Astrocyte (in vitro differentiated cells and primary cell): ENCODE measurements at regions not wholly inside any gene's neighbourhood (a gene's known extent, or its start where the extent isn't known, plus 50 kb on each side); places are given as distances from the start of the nearest gene placed in this dataset.

Source experiments
- DNase-seq: peaks from one replicate; pipeline ENCODE4 v3.0.0-alpha.2; 2010; ENCODE audit warnings: low read depth
- FAIRE-seq: peaks from 2 replicates; lab custom pipeline; 2011; peaks lifted over from hg19 to GRCh38; lab: Jason Lieb, UNC
- H2AFZ ChIP-seq: 2 replicates; pipeline ENCODE4 v1.6.0; 2012; ENCODE audit warnings: low read depth, low read length, inconsistent platforms
- H3K27ac ChIP-seq: 2 replicates; pipeline ENCODE4 v1.5.1; 2011; ENCODE audit warnings: low read depth, low read length, inconsistent platforms
- H3K27me3 ChIP-seq: 2 replicates; pipeline ENCODE4 v1.6.0; 2011; ENCODE audit warnings: low read length, inconsistent platforms; ENCODE audit not compliant: insufficient read depth
- H3K36me3 ChIP-seq: 2 replicates; pipeline ENCODE4 v1.5.1; 2011; ENCODE audit warnings: low read length, inconsistent platforms; ENCODE audit not compliant: insufficient read depth
- H3K4me1 ChIP-seq: 2 replicates; pipeline ENCODE4 v1.5.1; 2011; ENCODE audit warnings: low read length, inconsistent platforms; ENCODE audit not compliant: insufficient read depth
- H3K4me2 ChIP-seq: 2 replicates; pipeline ENCODE4 v1.6.0; 2012; ENCODE audit warnings: low read length, inconsistent platforms
- H3K4me3 ChIP-seq: 2 replicates; pipeline ENCODE4 v1.5.1; 2011; ENCODE audit warnings: low read depth, mild to moderate bottlenecking, low read length, inconsistent platforms; ENCODE audit not compliant: insufficient read depth
- H3K79me2 ChIP-seq: 2 replicates; pipeline ENCODE4 v1.6.0; 2012; ENCODE audit warnings: mild to moderate bottlenecking, low read length, inconsistent platforms; ENCODE audit not compliant: insufficient read depth
- H3K9ac ChIP-seq: 2 replicates; pipeline ENCODE4 v1.6.0; 2012; ENCODE audit warnings: mild to moderate bottlenecking, low read length, inconsistent platforms
- H3K9me3 ChIP-seq: 2 replicates; pipeline ENCODE4 v1.5.1; 2012; ENCODE audit warnings: low read depth, mild to moderate bottlenecking, low read length, inconsistent platforms; ENCODE audit not compliant: insufficient read depth
- H4K20me1 ChIP-seq: 2 replicates; pipeline ENCODE4 v1.6.0; 2012; ENCODE audit warnings: low read length, inconsistent platforms; ENCODE audit not compliant: insufficient read depth
- H3K27ac Mint-ChIP-seq: one replicate; pipeline ENCODE4 v1.8.0; 2021; ENCODE audit warnings: mild to moderate bottlenecking, mixed read lengths; ENCODE audit not compliant: unreplicated experiment
- H3K27me3 Mint-ChIP-seq: one replicate; pipeline ENCODE4 v1.8.0; 2021; ENCODE audit warnings: low read depth, mixed read lengths; ENCODE audit not compliant: unreplicated experiment
- H3K36me3 Mint-ChIP-seq: one replicate; pipeline ENCODE4 v1.8.0; 2021; ENCODE audit warnings: low read depth, mixed read lengths; ENCODE audit not compliant: unreplicated experiment
- H3K4me1 Mint-ChIP-seq: one replicate; pipeline ENCODE4 v1.8.0; 2021; ENCODE audit warnings: low read depth, mixed read lengths; ENCODE audit not compliant: unreplicated experiment
- H3K4me3 Mint-ChIP-seq: one replicate; pipeline ENCODE4 v1.8.0; 2021; ENCODE audit warnings: mild to moderate bottlenecking, moderate library complexity, mixed read lengths; ENCODE audit not compliant: unreplicated experiment
- H3K9me3 Mint-ChIP-seq: one replicate; pipeline ENCODE4 v1.8.0; 2021; ENCODE audit warnings: mild to moderate bottlenecking, mixed read lengths; ENCODE audit not compliant: unreplicated experiment
- EZH2 ChIP-seq: IDR thresholded peaks from 2 replicates; pipeline ENCODE4 v1.6.1; 2012; ENCODE audit warnings: mild to moderate bottlenecking, low read length, inconsistent platforms; ENCODE audit not compliant: insufficient read depth
- TF ChIP-seq, protein P1 (sequence below): IDR thresholded peaks from 2 replicates; pipeline ENCODE4 v1.5.1; 2011; ENCODE audit warnings: low read depth, mild to moderate bottlenecking, inconsistent platforms, low read length, moderate library complexity; ENCODE audit not compliant: insufficient read depth

DNA sequence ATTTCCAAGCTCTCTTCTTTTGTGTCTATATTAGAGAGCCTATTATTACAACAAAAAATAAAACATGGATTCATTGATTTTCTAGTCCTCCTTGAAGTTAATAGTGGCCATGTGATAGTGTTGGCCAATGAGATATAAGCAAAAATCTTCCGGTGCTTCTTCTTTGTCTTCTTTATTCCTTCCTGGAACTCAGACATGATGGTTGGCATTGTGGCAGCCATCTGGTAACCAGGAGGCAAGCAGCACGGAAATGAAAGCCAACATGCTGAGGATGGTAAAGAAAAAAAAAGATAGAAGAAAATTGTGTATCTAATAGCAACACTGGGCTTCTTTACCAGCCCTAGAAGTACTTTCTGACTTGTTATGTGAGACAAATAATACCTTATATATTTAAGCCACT, 50.8 kb upstream of the SEL1L start:
- Histone ChIP-seq H3K79me2 (no peaks in the 10 kb centered on the region), H3K4me3 (no peak overlapping the region), H3K4me2 (no peak overlapping the region), H3K9ac (no peak overlapping the region), H3K27ac (no peak overlapping the region), H2AFZ (no peak overlapping the region), H4K20me1 (no peaks in the 10 kb centered on the region), H3K9me3 (no peaks in the 10 kb centered on the region), H3K27me3 (no peaks in the 10 kb centered on the region), H3K4me1 (no peaks in the 10 kb centered on the region), H3K36me3 (no peaks in the 10 kb centered on the region)
- Mint-ChIP-seq H3K27me3 (no peaks in the 10 kb centered on the region), H3K4me3 (no peak overlapping the region), H3K27ac (no peak overlapping the region), H3K4me1 (peaks cover 10% of the 10 kb centered on the region), H3K36me3 (no peaks in the 10 kb centered on the region), H3K9me3 (peaks cover 2% of the 10 kb centered on the region)
- FAIRE-seq (no peak), DNase-seq (no peak)
- TF ChIP-seq EZH2 = no peak
- TF ChIP-seq, protein P1, sequence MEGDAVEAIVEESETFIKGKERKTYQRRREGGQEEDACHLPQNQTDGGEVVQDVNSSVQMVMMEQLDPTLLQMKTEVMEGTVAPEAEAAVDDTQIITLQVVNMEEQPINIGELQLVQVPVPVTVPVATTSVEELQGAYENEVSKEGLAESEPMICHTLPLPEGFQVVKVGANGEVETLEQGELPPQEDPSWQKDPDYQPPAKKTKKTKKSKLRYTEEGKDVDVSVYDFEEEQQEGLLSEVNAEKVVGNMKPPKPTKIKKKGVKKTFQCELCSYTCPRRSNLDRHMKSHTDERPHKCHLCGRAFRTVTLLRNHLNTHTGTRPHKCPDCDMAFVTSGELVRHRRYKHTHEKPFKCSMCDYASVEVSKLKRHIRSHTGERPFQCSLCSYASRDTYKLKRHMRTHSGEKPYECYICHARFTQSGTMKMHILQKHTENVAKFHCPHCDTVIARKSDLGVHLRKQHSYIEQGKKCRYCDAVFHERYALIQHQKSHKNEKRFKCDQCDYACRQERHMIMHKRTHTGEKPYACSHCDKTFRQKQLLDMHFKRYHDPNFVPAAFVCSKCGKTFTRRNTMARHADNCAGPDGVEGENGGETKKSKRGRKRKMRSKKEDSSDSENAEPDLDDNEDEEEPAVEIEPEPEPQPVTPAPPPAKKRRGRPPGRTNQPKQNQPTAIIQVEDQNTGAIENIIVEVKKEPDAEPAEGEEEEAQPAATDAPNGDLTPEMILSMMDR = no peak

DNA sequence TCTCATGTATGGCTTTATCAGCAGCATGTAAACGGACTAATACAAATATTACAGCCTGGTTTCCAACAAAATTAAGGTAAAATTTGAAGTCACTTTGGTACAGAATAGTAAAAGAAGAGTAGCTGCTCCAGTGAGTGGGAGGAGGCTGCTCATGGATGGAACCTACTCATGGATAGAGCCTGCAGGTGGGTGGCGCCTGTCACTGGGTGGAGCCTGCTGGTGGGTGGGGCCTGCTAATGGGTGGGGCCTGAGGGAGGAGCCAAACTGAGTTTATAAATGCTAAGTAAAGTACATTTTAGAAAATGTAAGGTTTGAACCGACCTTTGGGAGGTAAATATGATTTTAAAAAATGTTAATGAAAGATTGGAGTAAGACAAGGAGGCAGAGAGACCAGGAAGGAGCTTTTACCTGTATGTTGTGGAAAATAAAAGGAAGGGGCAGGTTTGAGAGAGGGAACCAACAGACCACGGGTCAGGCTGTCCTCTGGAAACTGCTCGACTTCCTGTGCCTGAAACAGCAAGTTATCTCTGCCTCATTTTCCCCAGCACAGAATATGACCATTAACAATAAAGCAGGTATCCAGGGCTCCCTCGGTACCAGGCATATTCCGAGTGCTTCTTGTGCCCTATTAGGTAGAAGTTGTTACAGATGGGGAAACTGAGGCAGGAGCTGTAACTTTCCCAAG, 55.9 kb upstream of the SEL1L start:
- no peaks in the 10 kb centered on the region for H3K9me3 Mint-ChIP-seq
- Histone ChIP-seq H3K9me3 (no peaks in the 10 kb centered on the region), H3K27me3 (no peaks in the 10 kb centered on the region), H3K4me3 (no peak overlapping the region), H3K4me2 (no peak overlapping the region), H3K9ac (no peak overlapping the region), H3K4me1 (no peaks in the 10 kb centered on the region), H2AFZ (no peak overlapping the region), H3K79me2 (no peaks in the 10 kb centered on the region), H3K27ac (no peak overlapping the region), H4K20me1 (no peaks in the 10 kb centered on the region), H3K36me3 (no peaks in the 10 kb centered on the region)
- no peak overlapping the region for H3K4me3 Mint-ChIP-seq
- TF ChIP-seq EZH2 = no peak
- TF ChIP-seq, protein P1 = no peak
- H3K4me1 Mint-ChIP-seq = peaks cover 12% of the 10 kb centered on the region
- no peaks in the 10 kb centered on the region for H3K36me3 Mint-ChIP-seq
- H3K27ac Mint-ChIP-seq = no peak overlapping the region
- H3K27me3 Mint-ChIP-seq = peaks cover 2% of the 10 kb centered on the region
- DNase-seq (no peak), FAIRE-seq (no peak)

DNA sequence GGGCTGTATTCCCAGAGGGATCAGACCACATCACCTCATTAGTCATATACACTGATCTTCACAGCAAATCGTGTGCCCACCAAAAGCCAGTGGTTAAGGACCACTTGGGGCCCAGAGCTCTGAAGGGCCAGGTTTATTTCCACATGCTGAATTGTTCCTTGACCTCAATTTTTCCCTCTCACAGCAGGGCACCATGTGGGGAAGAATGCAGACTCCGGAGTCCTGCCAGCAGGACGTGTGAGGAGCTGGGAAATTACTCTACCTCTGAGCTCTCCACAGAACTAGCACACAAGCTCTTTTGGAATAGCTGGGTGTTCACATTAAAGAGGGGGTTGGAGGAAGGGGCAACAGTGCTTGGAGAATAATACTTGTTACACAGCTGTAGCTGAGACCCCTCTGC, 57.6 kb upstream of the SEL1L start:
- Histone ChIP-seq H3K27ac (no peak overlapping the region), H3K4me2 (no peak overlapping the region), H3K36me3 (no peaks in the 10 kb centered on the region), H3K4me1 (no peaks in the 10 kb centered on the region), H4K20me1 (no peaks in the 10 kb centered on the region), H3K79me2 (no peaks in the 10 kb centered on the region), H3K27me3 (no peaks in the 10 kb centered on the region), H3K9me3 (no peaks in the 10 kb centered on the region), H3K9ac (no peak overlapping the region), H2AFZ (no peak overlapping the region), H3K4me3 (no peak overlapping the region)
- DNase-seq (no peak), FAIRE-seq (no peak)
- no peaks in the 10 kb centered on the region for H3K36me3 Mint-ChIP-seq
- peaks cover 2% of the 10 kb centered on the region for H3K27me3 Mint-ChIP-seq
- no peak overlapping the region for H3K27ac Mint-ChIP-seq
- TF ChIP-seq EZH2 = no peak
- TF ChIP-seq, protein P1 = no peak
- H3K4me3 Mint-ChIP-seq = no peak overlapping the region
- H3K4me1 Mint-ChIP-seq = peaks cover 18% of the 10 kb centered on the region
- H3K9me3 Mint-ChIP-seq = no peaks in the 10 kb centered on the region
